Astrocyte (in vitro differentiated cells and primary cell): ENCODE measurements at regions not wholly inside any gene's neighbourhood (a gene's known extent, or its start where the extent isn't known, plus 50 kb on each side); places are given as distances from the start of the nearest gene placed in this dataset.

Source experiments
- DNase-seq: peaks from one replicate; pipeline ENCODE4 v3.0.0-alpha.2; 2010; ENCODE audit warnings: low read depth
- FAIRE-seq: peaks from 2 replicates; lab custom pipeline; 2011; peaks lifted over from hg19 to GRCh38; lab: Jason Lieb, UNC
- H2AFZ ChIP-seq: 2 replicates; pipeline ENCODE4 v1.6.0; 2012; ENCODE audit warnings: low read depth, low read length, inconsistent platforms
- H3K27ac ChIP-seq: 2 replicates; pipeline ENCODE4 v1.5.1; 2011; ENCODE audit warnings: low read depth, low read length, inconsistent platforms
- H3K27me3 ChIP-seq: 2 replicates; pipeline ENCODE4 v1.6.0; 2011; ENCODE audit warnings: low read length, inconsistent platforms; ENCODE audit not compliant: insufficient read depth
- H3K36me3 ChIP-seq: 2 replicates; pipeline ENCODE4 v1.5.1; 2011; ENCODE audit warnings: low read length, inconsistent platforms; ENCODE audit not compliant: insufficient read depth
- H3K4me1 ChIP-seq: 2 replicates; pipeline ENCODE4 v1.5.1; 2011; ENCODE audit warnings: low read length, inconsistent platforms; ENCODE audit not compliant: insufficient read depth
- H3K4me2 ChIP-seq: 2 replicates; pipeline ENCODE4 v1.6.0; 2012; ENCODE audit warnings: low read length, inconsistent platforms
- H3K4me3 ChIP-seq: 2 replicates; pipeline ENCODE4 v1.5.1; 2011; ENCODE audit warnings: low read depth, mild to moderate bottlenecking, low read length, inconsistent platforms; ENCODE audit not compliant: insufficient read depth
- H3K79me2 ChIP-seq: 2 replicates; pipeline ENCODE4 v1.6.0; 2012; ENCODE audit warnings: mild to moderate bottlenecking, low read length, inconsistent platforms; ENCODE audit not compliant: insufficient read depth
- H3K9ac ChIP-seq: 2 replicates; pipeline ENCODE4 v1.6.0; 2012; ENCODE audit warnings: mild to moderate bottlenecking, low read length, inconsistent platforms
- H3K9me3 ChIP-seq: 2 replicates; pipeline ENCODE4 v1.5.1; 2012; ENCODE audit warnings: low read depth, mild to moderate bottlenecking, low read length, inconsistent platforms; ENCODE audit not compliant: insufficient read depth
- H4K20me1 ChIP-seq: 2 replicates; pipeline ENCODE4 v1.6.0; 2012; ENCODE audit warnings: low read length, inconsistent platforms; ENCODE audit not compliant: insufficient read depth
- H3K27ac Mint-ChIP-seq: one replicate; pipeline ENCODE4 v1.8.0; 2021; ENCODE audit warnings: mild to moderate bottlenecking, mixed read lengths; ENCODE audit not compliant: unreplicated experiment
- H3K27me3 Mint-ChIP-seq: one replicate; pipeline ENCODE4 v1.8.0; 2021; ENCODE audit warnings: low read depth, mixed read lengths; ENCODE audit not compliant: unreplicated experiment
- H3K36me3 Mint-ChIP-seq: one replicate; pipeline ENCODE4 v1.8.0; 2021; ENCODE audit warnings: low read depth, mixed read lengths; ENCODE audit not compliant: unreplicated experiment
- H3K4me1 Mint-ChIP-seq: one replicate; pipeline ENCODE4 v1.8.0; 2021; ENCODE audit warnings: low read depth, mixed read lengths; ENCODE audit not compliant: unreplicated experiment
- H3K4me3 Mint-ChIP-seq: one replicate; pipeline ENCODE4 v1.8.0; 2021; ENCODE audit warnings: mild to moderate bottlenecking, moderate library complexity, mixed read lengths; ENCODE audit not compliant: unreplicated experiment
- H3K9me3 Mint-ChIP-seq: one replicate; pipeline ENCODE4 v1.8.0; 2021; ENCODE audit warnings: mild to moderate bottlenecking, mixed read lengths; ENCODE audit not compliant: unreplicated experiment
- CTCF ChIP-seq: IDR thresholded peaks from 2 replicates; pipeline ENCODE4 v1.5.1; 2011; ENCODE audit warnings: low read depth, mild to moderate bottlenecking, inconsistent platforms, low read length, moderate library complexity; ENCODE audit not compliant: insufficient read depth
- EZH2 ChIP-seq: IDR thresholded peaks from 2 replicates; pipeline ENCODE4 v1.6.1; 2012; ENCODE audit warnings: mild to moderate bottlenecking, low read length, inconsistent platforms; ENCODE audit not compliant: insufficient read depth

- Histone ChIP-seq H3K9me3 (no peaks in the 10 kb centered on the region), H3K79me2 (no peaks in the 10 kb centered on the region), H3K4me2 (no peak overlapping the region), H2AFZ (no peak overlapping the region), H3K36me3 (no peaks in the 10 kb centered on the region), H3K4me1 (no peaks in the 10 kb centered on the region), H4K20me1 (no peaks in the 10 kb centered on the region), H3K27me3 (peaks cover 23% of the 10 kb centered on the region), H3K9ac (no peak overlapping the region), H3K27ac (no peak overlapping the region), H3K4me3 (no peak overlapping the region)
- DNase-seq (no peak), FAIRE-seq (no peak)
- no peak overlapping the region for H3K4me3 Mint-ChIP-seq
- TF ChIP-seq CTCF = no peak
- TF ChIP-seq EZH2 = no peak
- no peaks in the 10 kb centered on the region for H3K9me3 Mint-ChIP-seq
- H3K36me3 Mint-ChIP-seq = no peaks in the 10 kb centered on the region
- H3K27me3 Mint-ChIP-seq = peaks cover 63% of the 10 kb centered on the region
- no peaks in the 10 kb centered on the region for H3K4me1 Mint-ChIP-seq
- H3K27ac Mint-ChIP-seq = peak overlapping the region; percentile 62
These were observed 320.5 kb upstream of the TNRC6C start for GRCh38 chr17:77637818-77638575.

- H3K27me3 Mint-ChIP-seq = peaks cover 69% of the 10 kb centered on the region
- no peak overlapping the region for H3K27ac Mint-ChIP-seq
- H3K27me3 ChIP-seq = peaks cover 31% of the 10 kb centered on the region
These were observed 318.3 kb upstream of the TNRC6C start for GRCh38 chr17:77640252-77640651.

More at GRCh38 chr17:77640252-77640651, 318.3 kb upstream of the TNRC6C start:
- H3K9me3 Mint-ChIP-seq = peaks cover 3% of the 10 kb centered on the region
- Histone ChIP-seq H3K9ac (no peak overlapping the region), H3K27ac (no peak overlapping the region), H2AFZ (no peak overlapping the region), H3K4me1 (no peaks in the 10 kb centered on the region), H4K20me1 (no peaks in the 10 kb centered on the region), H3K4me2 (no peak overlapping the region), H3K79me2 (no peaks in the 10 kb centered on the region), H3K36me3 (no peaks in the 10 kb centered on the region), H3K9me3 (no peaks in the 10 kb centered on the region), H3K4me3 (no peak overlapping the region)
- no peak for DNase-seq
- no peak for TF ChIP-seq EZH2
- no peak for TF ChIP-seq CTCF
- H3K36me3 Mint-ChIP-seq = no peaks in the 10 kb centered on the region
- H3K4me3 Mint-ChIP-seq = no peak overlapping the region
- H3K4me1 Mint-ChIP-seq = no peaks in the 10 kb centered on the region
- FAIRE-seq = no peak
